ENCODE measurements at regions not wholly inside any gene's neighbourhood (a gene's known extent, or its start where the extent isn't known, plus 50 kb on each side); places are given as distances from the start of the nearest gene placed in this dataset.

DNA sequence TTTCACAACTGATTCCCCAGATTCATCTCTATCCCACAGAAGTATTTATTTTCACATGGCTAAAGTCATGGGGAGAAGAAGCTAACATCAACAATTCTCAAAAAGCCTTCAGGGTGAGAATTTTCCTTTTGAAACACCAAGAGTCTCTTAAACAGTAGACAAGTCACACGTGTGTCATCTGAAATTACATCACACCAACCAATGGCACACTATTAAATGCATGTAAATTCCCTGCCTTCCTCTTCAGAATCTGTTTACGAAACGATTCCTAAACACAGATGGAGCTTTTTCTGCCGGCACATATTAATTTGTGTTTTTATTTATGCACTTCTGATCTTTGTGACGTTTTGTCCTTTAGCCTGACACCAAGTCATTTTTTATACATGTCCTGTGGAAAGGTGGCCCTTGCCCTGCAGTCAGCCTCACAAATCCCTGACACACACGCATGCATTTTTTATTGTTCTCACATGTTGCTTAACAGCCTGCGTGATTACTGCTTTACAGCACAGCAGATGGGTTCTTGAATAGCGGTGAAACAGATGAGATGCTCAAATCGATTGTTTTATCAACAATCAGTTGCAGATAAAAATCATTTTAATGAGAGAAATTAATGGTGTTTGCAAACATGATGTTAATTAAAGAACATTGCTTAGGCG, 735.9 kb upstream of the TENM3 start:
- TF ChIP-seq, protein P1, sequence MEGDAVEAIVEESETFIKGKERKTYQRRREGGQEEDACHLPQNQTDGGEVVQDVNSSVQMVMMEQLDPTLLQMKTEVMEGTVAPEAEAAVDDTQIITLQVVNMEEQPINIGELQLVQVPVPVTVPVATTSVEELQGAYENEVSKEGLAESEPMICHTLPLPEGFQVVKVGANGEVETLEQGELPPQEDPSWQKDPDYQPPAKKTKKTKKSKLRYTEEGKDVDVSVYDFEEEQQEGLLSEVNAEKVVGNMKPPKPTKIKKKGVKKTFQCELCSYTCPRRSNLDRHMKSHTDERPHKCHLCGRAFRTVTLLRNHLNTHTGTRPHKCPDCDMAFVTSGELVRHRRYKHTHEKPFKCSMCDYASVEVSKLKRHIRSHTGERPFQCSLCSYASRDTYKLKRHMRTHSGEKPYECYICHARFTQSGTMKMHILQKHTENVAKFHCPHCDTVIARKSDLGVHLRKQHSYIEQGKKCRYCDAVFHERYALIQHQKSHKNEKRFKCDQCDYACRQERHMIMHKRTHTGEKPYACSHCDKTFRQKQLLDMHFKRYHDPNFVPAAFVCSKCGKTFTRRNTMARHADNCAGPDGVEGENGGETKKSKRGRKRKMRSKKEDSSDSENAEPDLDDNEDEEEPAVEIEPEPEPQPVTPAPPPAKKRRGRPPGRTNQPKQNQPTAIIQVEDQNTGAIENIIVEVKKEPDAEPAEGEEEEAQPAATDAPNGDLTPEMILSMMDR (IDR thresholded peaks at IDR 0.05) = no peak
- TF ChIP-seq POLR2A (IDR thresholded peaks at IDR 0.05) = no peak
